ENCODE measurements at regions not wholly inside any gene's neighbourhood (a gene's known extent, or its start where the extent isn't known, plus 50 kb on each side); places are given as distances from the start of the nearest gene placed in this dataset.
"Not testable (repeated sequence)": the region's sequence is repeated elsewhere in the genome, so short reads cannot be mapped to it uniquely, and the experiment has no call there.

DNA sequence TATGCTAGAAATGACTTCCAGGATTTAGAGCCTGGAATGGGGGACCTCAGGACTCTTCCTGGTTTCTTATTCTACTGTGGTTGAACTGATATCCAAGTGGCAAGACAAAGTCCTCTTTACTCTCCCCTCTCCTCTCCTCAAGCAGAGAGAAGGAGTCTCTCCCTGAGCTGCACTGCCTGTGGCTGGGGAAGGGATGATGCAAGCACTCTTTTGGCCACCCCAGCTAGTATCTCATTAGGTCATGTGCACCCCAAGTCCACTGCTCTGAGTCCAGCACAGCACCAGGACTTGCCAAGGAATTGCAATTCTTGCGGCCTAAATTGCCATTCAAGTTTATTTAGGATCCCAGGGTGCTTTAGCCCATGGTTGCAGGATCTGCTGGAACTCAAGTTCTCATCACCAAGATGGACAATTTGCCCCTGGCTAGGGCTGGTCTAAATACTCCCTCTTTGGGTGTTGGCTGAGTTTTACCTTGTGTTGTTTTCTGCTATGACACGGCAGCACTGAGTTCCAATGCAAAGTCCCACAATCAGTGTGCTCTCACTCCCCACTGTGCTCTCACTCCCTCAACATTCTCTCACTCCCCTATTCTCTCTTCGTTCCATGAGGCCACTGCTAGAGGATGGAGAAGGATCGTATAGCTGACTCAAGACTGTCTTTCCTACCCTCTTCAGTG, 172.2 kb downstream of the TM2D1 start:
- Histone ChIP-seq H3K4me1 (no peaks in the 10 kb centered on the region), H3K9me3 (peaks cover 0 to 10% (median 7%) of the 10 kb centered on the region in 4 donors), H3K27me3 (no peaks in the 10 kb centered on the region), H3K4me3 (no peak overlapping the region), H3K27ac (replicated peaks in 1 of 4) (no peak overlapping the region), H3K36me3 (no peaks in the 10 kb centered on the region)
- intact Hi-C loops (cut with DNase I), result no loop called here
- DNase-seq (ENCODE audit: extremely low spot score), result no peak
- WGBS, result 83% methylated on average over 4 of the region's 4 CpGs
- no peak for TF ChIP-seq EP300 (IDR thresholded peaks at IDR 0.05)

DNA sequence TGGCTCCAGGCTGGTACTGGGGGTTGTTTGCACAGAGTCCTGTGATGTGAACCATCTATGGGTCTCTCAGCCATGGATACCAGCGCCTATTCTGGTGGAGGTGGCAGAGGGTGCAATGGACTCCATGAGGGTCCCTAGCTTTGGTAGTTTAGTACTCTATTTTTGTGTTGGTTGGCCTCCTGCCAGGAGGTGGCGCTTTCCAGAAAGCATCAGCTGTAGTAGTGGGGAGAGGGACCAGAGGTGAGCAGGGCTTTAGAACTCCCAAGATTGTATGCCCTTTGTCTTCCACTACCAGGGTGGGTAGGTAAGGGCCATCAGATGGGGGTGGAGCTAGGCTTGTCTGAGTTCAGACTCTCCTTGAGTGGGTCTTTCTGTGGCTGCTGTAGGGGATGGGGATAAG, 177.6 kb downstream of the TM2D1 start:
- H3K27ac ChIP-seq (replicated peaks in 1 of 4); H3K4me3 ChIP-seq; H3K36me3 ChIP-seq; H3K9me3 ChIP-seq; intact Hi-C loops (cut with DNase I); H3K4me1 ChIP-seq; H3K27me3 ChIP-seq; DNase-seq (ENCODE audit: extremely low spot score): not testable (repeated sequence)
- WGBS, result 88% methylated on average over 2 of the region's 2 CpGs

DNA sequence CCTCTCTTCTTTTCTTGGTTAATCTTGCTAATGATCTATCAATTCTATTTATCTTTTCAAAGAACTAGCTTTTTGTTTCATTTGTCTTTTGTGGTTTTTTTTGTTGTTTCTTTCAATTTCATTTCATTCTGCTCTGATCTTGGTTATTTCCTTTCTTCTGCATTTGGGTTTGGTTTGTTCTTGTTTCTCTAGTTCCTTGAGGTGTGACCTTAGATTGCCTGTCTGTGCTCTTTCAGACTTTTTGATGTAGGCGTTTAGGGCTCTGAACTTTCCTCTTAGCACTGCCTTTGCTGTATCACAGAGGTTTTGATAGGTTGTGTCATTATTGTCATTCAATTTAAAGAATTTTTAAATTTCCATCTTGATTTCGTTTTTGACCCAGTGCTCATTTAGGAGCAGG, 180.1 kb downstream of the TM2D1 start:
- not testable (repeated sequence) for H3K27me3 ChIP-seq

DNA sequence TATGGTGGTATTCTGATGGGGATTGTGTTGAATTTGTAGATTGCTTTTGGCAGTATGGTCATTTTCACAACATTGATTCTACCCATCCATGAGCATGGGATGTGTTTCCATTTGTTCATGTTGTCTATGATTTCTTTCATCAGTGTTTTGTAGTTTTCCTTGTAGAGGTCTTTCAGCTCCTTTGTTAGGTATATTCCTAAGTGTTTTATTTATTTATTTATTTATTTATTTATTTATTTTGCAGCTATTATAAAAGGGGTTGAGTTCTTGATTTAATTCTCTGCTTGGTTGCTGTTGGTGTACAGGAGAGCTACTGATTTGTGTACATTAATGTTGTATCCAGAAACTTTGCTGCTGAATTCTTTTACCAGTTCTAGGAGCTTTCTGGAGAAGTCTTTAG, 181.4 kb downstream of the TM2D1 start:
- H3K36me3 ChIP-seq; intact Hi-C loops (cut with DNase I); DNase-seq (ENCODE audit: extremely low spot score); H3K4me1 ChIP-seq; H3K27me3 ChIP-seq; H3K4me3 ChIP-seq; H3K27ac ChIP-seq (replicated peaks in 1 of 4); H3K9me3 ChIP-seq: not testable (repeated sequence)

More for the DNA sequence above, 180.1 kb downstream of the TM2D1 start:
- DNase-seq (ENCODE audit: extremely low spot score); H3K4me3 ChIP-seq; H3K4me1 ChIP-seq; intact Hi-C loops (cut with DNase I); H3K36me3 ChIP-seq; H3K27ac ChIP-seq (replicated peaks in 1 of 4); H3K9me3 ChIP-seq: not testable (repeated sequence)
- 75% methylated on average over 2 of the region's 2 CpGs for WGBS

DNA sequence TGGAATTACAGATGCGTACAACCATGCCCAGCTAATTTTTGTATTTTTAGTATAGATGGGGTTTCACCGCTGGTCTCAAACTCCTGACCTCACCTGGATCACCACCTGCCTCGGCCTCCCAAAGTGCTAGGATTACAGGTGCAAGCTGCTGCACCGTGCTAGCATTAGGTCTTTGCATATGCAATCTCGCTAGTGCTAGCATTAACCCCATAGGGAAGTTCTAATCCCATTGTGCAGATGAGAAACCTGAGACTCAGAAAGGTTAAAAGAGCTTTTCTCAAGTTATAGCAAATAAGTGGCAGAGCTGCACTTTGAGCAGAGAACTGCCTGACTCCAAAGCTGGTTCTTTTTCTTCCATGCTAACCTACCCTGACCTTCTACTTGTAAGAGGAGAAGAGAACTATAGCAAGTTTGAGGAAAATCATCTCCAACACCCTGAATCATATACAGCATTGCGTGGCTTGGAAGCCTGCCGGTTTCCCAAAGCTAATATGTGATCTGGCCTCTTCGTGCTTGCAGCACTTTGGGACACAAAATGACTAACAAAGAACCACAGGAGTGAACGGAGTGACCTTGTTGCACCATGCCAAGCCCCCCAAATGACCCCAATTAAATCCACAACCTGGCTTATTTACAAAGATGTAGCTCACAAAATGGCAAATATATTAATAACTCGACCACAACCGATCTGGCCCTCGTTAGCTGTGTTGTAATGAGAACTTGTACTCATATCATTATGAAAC, 185.1 kb downstream of the TM2D1 start:
- Histone ChIP-seq H3K4me3 (no peak overlapping the region), H3K27me3 (no peaks in the 10 kb centered on the region), H3K9me3 (no peaks in the 10 kb centered on the region), H3K4me1 (no peaks in the 10 kb centered on the region), H3K27ac (replicated peaks in 1 of 4) (no peak overlapping the region), H3K36me3 (no peaks in the 10 kb centered on the region)
- TF ChIP-seq EP300 (IDR thresholded peaks at IDR 0.05) (no peak), POLR2A (IDR thresholded peaks at IDR 0.05; ENCODE audit: low read depth) (no peak), POLR2AphosphoS5 (IDR thresholded peaks at IDR 0.05) (no peak)
- TF ChIP-seq, protein P1, sequence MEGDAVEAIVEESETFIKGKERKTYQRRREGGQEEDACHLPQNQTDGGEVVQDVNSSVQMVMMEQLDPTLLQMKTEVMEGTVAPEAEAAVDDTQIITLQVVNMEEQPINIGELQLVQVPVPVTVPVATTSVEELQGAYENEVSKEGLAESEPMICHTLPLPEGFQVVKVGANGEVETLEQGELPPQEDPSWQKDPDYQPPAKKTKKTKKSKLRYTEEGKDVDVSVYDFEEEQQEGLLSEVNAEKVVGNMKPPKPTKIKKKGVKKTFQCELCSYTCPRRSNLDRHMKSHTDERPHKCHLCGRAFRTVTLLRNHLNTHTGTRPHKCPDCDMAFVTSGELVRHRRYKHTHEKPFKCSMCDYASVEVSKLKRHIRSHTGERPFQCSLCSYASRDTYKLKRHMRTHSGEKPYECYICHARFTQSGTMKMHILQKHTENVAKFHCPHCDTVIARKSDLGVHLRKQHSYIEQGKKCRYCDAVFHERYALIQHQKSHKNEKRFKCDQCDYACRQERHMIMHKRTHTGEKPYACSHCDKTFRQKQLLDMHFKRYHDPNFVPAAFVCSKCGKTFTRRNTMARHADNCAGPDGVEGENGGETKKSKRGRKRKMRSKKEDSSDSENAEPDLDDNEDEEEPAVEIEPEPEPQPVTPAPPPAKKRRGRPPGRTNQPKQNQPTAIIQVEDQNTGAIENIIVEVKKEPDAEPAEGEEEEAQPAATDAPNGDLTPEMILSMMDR (IDR thresholded peaks at IDR 0.05), result no peak
- DNase-seq (ENCODE audit: extremely low spot score), result no peak
- intact Hi-C loops (cut with DNase I), result no loop called here
- 81% methylated on average over 12 of the region's 12 CpGs for WGBS

DNA sequence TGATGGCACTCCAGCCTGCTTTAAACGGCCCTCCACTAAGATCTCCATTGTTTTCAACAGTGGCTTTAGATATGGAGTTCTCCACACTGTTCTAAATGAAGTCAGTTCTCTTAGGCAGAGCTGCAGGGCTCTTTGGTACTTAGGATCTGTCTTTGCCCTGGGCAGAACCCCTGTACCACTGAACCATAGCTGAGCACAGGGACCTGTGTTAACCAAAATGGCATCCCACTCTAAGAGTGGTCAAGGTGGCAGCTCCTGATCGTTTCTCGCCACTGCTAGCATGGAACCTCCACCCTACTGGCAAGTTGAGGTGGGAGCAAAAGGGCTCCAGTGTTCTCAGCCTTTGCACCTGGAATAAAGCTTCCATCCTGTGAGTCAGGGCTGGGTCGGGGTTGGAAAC, 186.7 kb downstream of the TM2D1 start:
- H3K4me3 ChIP-seq, result no peak overlapping the region
- no peak for DNase-seq (ENCODE audit: extremely low spot score)
- H3K9me3 ChIP-seq, result no peaks in the 10 kb centered on the region
- no peaks in the 10 kb centered on the region for H3K4me1 ChIP-seq
- 89% methylated on average over 4 of the region's 4 CpGs for whole genome bisulfite sequencing
- TF ChIP-seq POLR2A (IDR thresholded peaks at IDR 0.05; ENCODE audit: low read depth) (no peak), EP300 (IDR thresholded peaks at IDR 0.05) (no peak), POLR2AphosphoS5 (IDR thresholded peaks at IDR 0.05) (no peak)
- TF ChIP-seq, protein P1 (IDR thresholded peaks at IDR 0.05), result no peak
- H3K36me3 ChIP-seq, result no peaks in the 10 kb centered on the region
- no peak overlapping the region for H3K27ac ChIP-seq (replicated peaks in 1 of 4)
- H3K27me3 ChIP-seq, result no peaks in the 10 kb centered on the region
- intact Hi-C loops (cut with DNase I), result no loop called here

Measured in esophagus muscularis mucosa (tissue), 4 donors.